C4-2B (cell line): ENCODE measurements at regions not wholly inside any gene's neighbourhood (a gene's known extent, or its start where the extent isn't known, plus 50 kb on each side); places are given as distances from the start of the nearest gene placed in this dataset.

Source experiments
- ZFX ChIP-seq: fragments of 450-650 bp; IDR thresholded peaks from 2 replicates; pipeline ENCODE4 v1.6.1; 2017
- TF ChIP-seq, protein P1 (sequence below): fragments of 450-650 bp; conservative IDR thresholded peaks from 2 replicates; pipeline ENCODE4 v1.5.1; 2017; ENCODE audit warnings: mild to moderate bottlenecking

DNA sequence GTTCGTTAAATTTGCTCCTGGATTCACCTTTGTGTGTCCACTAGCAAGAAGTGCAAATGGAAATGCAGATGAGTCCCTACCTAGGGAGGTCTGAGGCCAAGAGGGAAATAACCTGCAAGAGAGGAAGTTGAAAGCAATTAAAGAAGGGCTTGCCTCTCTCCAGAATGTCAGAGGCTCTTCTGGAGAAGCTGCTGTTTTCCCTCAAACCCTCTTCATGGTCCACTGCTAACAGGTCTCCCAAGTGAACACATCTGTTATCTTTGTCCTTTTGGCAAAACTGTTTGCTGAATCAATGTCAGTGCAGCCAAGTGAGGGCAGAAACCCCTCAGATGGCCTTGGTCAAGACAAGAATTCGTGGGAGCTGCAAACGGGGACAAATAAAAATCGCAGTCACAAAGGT is 177.3 kb upstream of the PLXNA2 start:
- TF ChIP-seq, protein P1, sequence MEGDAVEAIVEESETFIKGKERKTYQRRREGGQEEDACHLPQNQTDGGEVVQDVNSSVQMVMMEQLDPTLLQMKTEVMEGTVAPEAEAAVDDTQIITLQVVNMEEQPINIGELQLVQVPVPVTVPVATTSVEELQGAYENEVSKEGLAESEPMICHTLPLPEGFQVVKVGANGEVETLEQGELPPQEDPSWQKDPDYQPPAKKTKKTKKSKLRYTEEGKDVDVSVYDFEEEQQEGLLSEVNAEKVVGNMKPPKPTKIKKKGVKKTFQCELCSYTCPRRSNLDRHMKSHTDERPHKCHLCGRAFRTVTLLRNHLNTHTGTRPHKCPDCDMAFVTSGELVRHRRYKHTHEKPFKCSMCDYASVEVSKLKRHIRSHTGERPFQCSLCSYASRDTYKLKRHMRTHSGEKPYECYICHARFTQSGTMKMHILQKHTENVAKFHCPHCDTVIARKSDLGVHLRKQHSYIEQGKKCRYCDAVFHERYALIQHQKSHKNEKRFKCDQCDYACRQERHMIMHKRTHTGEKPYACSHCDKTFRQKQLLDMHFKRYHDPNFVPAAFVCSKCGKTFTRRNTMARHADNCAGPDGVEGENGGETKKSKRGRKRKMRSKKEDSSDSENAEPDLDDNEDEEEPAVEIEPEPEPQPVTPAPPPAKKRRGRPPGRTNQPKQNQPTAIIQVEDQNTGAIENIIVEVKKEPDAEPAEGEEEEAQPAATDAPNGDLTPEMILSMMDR, result no peak
- no peak for TF ChIP-seq ZFX
